CD4-positive, alpha-beta T cell (primary cell): ENCODE measurements at regions not wholly inside any gene's neighbourhood (a gene's known extent, or its start where the extent isn't known, plus 50 kb on each side); places are given as distances from the start of the nearest gene placed in this dataset.

Source experiments
- ATAC-seq: fragments of 200-7000 bp; cut with Tn5 transposase; one replicate; pipeline ENCODE4 v1.10.0; 2022; ENCODE audit warnings: mild to moderate bottlenecking; ENCODE audit not compliant: poor library complexity
- CTCF ChIA-PET: fragments of 350-600 bp; sonication (Branson Sonifier 250); formaldehyde crosslinking; loops from one replicate; lab custom pipeline; 2021; ENCODE audit warnings: antibody characterized with exemption, inconsistent platforms; lab: Charles Lee
- POLR2A ChIA-PET: fragments of 350-600 bp; sonication (Branson Sonifier 250); formaldehyde crosslinking; loops from one replicate; lab custom pipeline; 2021; ENCODE audit warnings: antibody characterized with exemption, inconsistent platforms; lab: Charles Lee
- DNase-seq, 14 experiments: peaks; one replicate each; pipeline ENCODE4 v3.0.0-alpha.2; 2013 to 2020; ENCODE audit warnings: mixed read lengths in 2 of 14
- H3K27ac ChIP-seq, 2 donors: one replicate each; pipeline versions ENCODE4 v1.5.1 to v1.7.0; 2013; ENCODE audit warnings: low read length in 2 of 2, low read depth in 1 of 2, mild to moderate bottlenecking in 1 of 2
- H3K27me3 ChIP-seq, 2 experiments: 1 replicate in 1 of 2; 2 replicates in 1 of 2; pipeline versions ENCODE4 v1.6.1 to v1.7.0; 2013; ENCODE audit warnings: low read length in 2 of 2, control low read depth in 1 of 2, mild to moderate bottlenecking in 1 of 2, moderate library complexity in 1 of 2; ENCODE audit not compliant: insufficient read depth in 2 of 2, control insufficient read depth in 1 of 2
- H3K36me3 ChIP-seq: one replicate; pipeline ENCODE4 v1.6.1; 2013; ENCODE audit warnings: low read length, control low read depth; ENCODE audit not compliant: insufficient read depth
- H3K4me1 ChIP-seq: one replicate; pipeline ENCODE4 v1.6.1; 2013; ENCODE audit warnings: low read length, control low read depth; ENCODE audit not compliant: insufficient read depth
- H3K4me3 ChIP-seq: one replicate; pipeline ENCODE4 v1.5.1; 2013; ENCODE audit warnings: mild to moderate bottlenecking, low read length, moderate library complexity
- H3K9me3 ChIP-seq, 2 experiments: 1 replicate in 1 of 2; 2 replicates in 1 of 2; pipeline versions ENCODE4 v1.6.1 to v1.7.0; 2013; ENCODE audit warnings: low read length in 2 of 2, mild to moderate bottlenecking in 2 of 2, control low read depth in 1 of 2, moderate library complexity in 1 of 2; ENCODE audit not compliant: control insufficient read depth in 1 of 2, insufficient read depth in 1 of 2
- H3K27ac Mint-ChIP-seq: one replicate; pipeline ENCODE4 v1.8.0; 2020; ENCODE audit warnings: mixed read lengths
- H3K27me3 Mint-ChIP-seq: one replicate; pipeline ENCODE4 v1.8.0; 2021; ENCODE audit warnings: mixed read lengths
- H3K36me3 Mint-ChIP-seq: one replicate; pipeline ENCODE4 v1.8.0; 2021; ENCODE audit warnings: low read depth, mixed read lengths
- H3K4me1 Mint-ChIP-seq: one replicate; pipeline ENCODE4 v1.8.0; 2021; ENCODE audit warnings: low read depth, mixed read lengths
- H3K4me3 Mint-ChIP-seq: one replicate; pipeline ENCODE4 v1.8.0; 2020; ENCODE audit warnings: mild to moderate bottlenecking, mixed read lengths
- H3K9me3 Mint-ChIP-seq: one replicate; pipeline ENCODE4 v1.8.0; 2020; ENCODE audit warnings: mixed read lengths
- CTCF ChIP-seq: fragments of 200-600 bp; IDR thresholded peaks from one replicate; pipeline ENCODE4 v1.8.0; 2022; ENCODE audit warnings: antibody characterized with exemption, mild to moderate bottlenecking
- intact Hi-C, 2 experiments: fragments of 100-400 bp; cut with DNase I in 1 of 2; cut with micrococcal nuclease in 1 of 2; formaldehyde crosslinking; loops; one replicate each; pipeline versions ENCODE4 v1.15.1 to v1.9.0; 2023 to 2025; cut with DNase I, micrococcal nuclease

GRCh38 chr4:113845138-113845537 is 83.6 kb upstream of the CAMK2D start:
- ChIA-PET CTCF (no interaction called here), POLR2A (interaction anchor here (1.1 kb wide), 1 partner anchor 8 kb away, joined by 4 read pairs; no protein-coding TSS in a partner anchor)
- intact Hi-C loops: no loop called here
- Mint-ChIP-seq H3K36me3 (no peaks in the 10 kb centered on the region), H3K9me3 (no peaks in the 10 kb centered on the region), H3K4me3 (no peak overlapping the region), H3K4me1 (no peaks in the 10 kb centered on the region), H3K27me3 (no peaks in the 10 kb centered on the region), H3K27ac (no peak overlapping the region)
- Histone ChIP-seq H3K27me3 (no peaks in the 10 kb centered on the region), H3K27ac (no peak overlapping the region), H3K36me3 (no peaks in the 10 kb centered on the region), H3K4me1 (no peaks in the 10 kb centered on the region), H3K9me3 (no peaks in the 10 kb centered on the region), H3K4me3 (no peak overlapping the region)
- DNase-seq (no peak), ATAC-seq (no peak)
- no peak for TF ChIP-seq CTCF

- Histone ChIP-seq H3K4me3 (no peak overlapping the region), H3K27me3 (no peaks in the 10 kb centered on the region), H3K4me1 (no peaks in the 10 kb centered on the region), H3K9me3 (no peaks in the 10 kb centered on the region), H3K27ac (no peak overlapping the region), H3K36me3 (no peaks in the 10 kb centered on the region)
- no peaks in the 10 kb centered on the region for H3K9me3 Mint-ChIP-seq
- ChIA-PET CTCF (no interaction called here), POLR2A (no interaction called here)
- TF ChIP-seq CTCF: no peak
- H3K27me3 Mint-ChIP-seq: no peaks in the 10 kb centered on the region
- no peak overlapping the region for H3K27ac Mint-ChIP-seq
- DNase-seq (no peak), ATAC-seq (no peak)
- no peaks in the 10 kb centered on the region for H3K36me3 Mint-ChIP-seq
- intact Hi-C loops: no loop called here
- no peaks in the 10 kb centered on the region for H3K4me1 Mint-ChIP-seq
- H3K4me3 Mint-ChIP-seq: no peak overlapping the region
Observed at GRCh38 chr4:113844369-113844768, 82.8 kb upstream of the CAMK2D start.

DNA sequence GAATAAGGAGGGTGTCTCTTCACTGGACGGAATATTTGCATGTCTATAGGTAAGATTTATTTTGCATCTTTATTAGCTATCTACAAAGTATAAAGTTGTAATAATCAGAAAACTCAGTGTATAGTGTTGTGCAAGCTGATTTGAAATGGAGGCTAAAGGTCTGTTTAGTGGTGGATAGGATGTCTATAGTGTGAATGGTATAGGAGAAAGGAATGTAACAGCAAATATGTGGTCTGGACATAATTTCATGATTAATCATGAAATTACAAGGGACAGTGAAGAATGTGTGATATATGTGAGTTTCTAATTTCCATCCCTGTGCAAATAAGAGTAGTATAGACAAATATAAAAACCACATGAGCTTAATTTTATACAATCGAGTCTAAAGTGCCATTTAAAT is 79.3 kb upstream of the CAMK2D start:
- Mint-ChIP-seq H3K4me1 (no peaks in the 10 kb centered on the region), H3K9me3 (no peaks in the 10 kb centered on the region), H3K27ac (no peak overlapping the region), H3K27me3 (no peaks in the 10 kb centered on the region), H3K4me3 (no peak overlapping the region), H3K36me3 (no peaks in the 10 kb centered on the region)
- Histone ChIP-seq H3K36me3 (no peaks in the 10 kb centered on the region), H3K27me3 (no peaks in the 10 kb centered on the region), H3K4me1 (no peaks in the 10 kb centered on the region), H3K9me3 (no peaks in the 10 kb centered on the region), H3K4me3 (no peak overlapping the region), H3K27ac (no peak overlapping the region)
- DNase-seq (no peak), ATAC-seq (no peak)
- intact Hi-C loops: no loop called here
- ChIA-PET CTCF (no interaction called here), POLR2A (no interaction called here)
- TF ChIP-seq CTCF: no peak
